ENCODE measurements at regions not wholly inside any gene's neighbourhood (a gene's known extent, or its start where the extent isn't known, plus 50 kb on each side); places are given as distances from the start of the nearest gene placed in this dataset.

DNA sequence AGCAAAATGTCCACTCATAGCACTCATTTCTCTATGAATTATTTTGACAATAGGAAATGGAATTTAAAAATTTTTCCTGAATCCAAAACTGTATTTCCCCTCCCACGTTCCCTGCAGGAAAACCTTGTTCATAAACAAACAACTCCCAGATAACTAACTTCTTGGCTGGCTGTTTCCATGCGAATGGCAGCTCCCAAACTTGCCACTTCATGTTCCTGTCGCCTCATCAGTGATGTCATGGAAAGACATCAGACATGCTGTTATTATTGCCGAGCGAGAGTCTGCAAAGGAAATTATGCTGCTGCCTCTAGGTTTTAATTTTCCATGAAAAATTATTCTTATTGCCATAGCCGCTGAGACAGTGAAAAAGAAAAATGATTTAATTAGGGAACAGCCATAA is 117.0 kb upstream of the RIOK3 start:
- TF ChIP-seq, protein P1, sequence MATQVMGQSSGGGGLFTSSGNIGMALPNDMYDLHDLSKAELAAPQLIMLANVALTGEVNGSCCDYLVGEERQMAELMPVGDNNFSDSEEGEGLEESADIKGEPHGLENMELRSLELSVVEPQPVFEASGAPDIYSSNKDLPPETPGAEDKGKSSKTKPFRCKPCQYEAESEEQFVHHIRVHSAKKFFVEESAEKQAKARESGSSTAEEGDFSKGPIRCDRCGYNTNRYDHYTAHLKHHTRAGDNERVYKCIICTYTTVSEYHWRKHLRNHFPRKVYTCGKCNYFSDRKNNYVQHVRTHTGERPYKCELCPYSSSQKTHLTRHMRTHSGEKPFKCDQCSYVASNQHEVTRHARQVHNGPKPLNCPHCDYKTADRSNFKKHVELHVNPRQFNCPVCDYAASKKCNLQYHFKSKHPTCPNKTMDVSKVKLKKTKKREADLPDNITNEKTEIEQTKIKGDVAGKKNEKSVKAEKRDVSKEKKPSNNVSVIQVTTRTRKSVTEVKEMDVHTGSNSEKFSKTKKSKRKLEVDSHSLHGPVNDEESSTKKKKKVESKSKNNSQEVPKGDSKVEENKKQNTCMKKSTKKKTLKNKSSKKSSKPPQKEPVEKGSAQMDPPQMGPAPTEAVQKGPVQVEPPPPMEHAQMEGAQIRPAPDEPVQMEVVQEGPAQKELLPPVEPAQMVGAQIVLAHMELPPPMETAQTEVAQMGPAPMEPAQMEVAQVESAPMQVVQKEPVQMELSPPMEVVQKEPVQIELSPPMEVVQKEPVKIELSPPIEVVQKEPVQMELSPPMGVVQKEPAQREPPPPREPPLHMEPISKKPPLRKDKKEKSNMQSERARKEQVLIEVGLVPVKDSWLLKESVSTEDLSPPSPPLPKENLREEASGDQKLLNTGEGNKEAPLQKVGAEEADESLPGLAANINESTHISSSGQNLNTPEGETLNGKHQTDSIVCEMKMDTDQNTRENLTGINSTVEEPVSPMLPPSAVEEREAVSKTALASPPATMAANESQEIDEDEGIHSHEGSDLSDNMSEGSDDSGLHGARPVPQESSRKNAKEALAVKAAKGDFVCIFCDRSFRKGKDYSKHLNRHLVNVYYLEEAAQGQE (IDR thresholded peaks at IDR 0.05; ENCODE audit: insufficient read depth in 1 of 2, low read depth in 2 of 2, low read length in 2 of 2), result no peak
- TF ChIP-seq TAF1 (IDR thresholded peaks at IDR 0.05; ENCODE audit: borderline replicate concordance, insufficient read depth, low read length), result no peak
- TF ChIP-seq SIN3A (IDR thresholded peaks at IDR 0.05; ENCODE audit: borderline replicate concordance, insufficient read depth, low read length), result no peak
- no peak for TF ChIP-seq FOXP2 (optimal IDR thresholded peaks at IDR 0.05; ENCODE audit: borderline replicate concordance, extremely low read depth, extremely low read length, insufficient read depth)
- no peak for TF ChIP-seq POLR2AphosphoS5 (IDR thresholded peaks at IDR 0.05; ENCODE audit: low read depth, low read length)

DNA sequence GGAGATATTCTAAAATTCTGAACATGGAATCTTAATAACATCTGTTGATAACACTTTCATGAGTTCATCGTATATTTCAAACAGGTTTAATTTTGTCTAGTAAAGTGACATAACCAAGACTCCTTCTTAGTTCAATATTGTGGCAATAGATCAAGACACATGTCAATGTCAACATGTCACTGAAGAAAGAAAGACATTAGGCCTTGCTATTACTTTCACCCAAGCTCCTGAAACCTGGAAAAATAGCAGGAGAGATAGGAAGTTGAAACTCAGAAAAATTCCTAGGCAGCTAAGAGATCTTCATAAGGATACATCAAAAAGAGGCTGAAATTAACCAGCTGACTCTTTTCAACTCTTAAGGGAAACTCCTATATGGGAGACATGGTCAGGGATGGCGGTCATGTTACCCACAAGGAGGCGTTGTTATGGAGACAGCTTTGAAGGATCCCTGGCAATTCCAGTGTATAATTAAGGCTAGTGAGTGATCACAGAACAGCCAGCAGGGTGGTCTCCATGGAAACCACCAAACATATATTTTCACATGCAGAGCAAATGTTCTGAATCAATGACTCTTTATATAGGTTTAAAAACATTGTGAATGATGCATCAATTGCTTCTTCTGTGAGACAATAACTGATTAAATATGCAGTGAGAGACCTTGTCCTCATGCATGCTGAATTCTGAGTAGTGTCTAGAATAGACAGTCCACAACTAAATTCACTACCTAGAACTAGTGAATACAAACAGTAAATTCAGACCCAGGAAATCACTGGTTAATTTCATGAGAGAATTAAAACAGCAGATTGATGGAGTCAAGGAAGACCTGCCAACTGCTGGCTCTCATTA is 115.3 kb upstream of the RIOK3 start:
- no peak for TF ChIP-seq FOXP2 (optimal IDR thresholded peaks at IDR 0.05; ENCODE audit: borderline replicate concordance, extremely low read depth, extremely low read length, insufficient read depth)
- TF ChIP-seq, protein P1 (IDR thresholded peaks at IDR 0.05; ENCODE audit: insufficient read depth in 1 of 2, low read depth in 2 of 2, low read length in 2 of 2), result no peak
- TF ChIP-seq SIN3A (IDR thresholded peaks at IDR 0.05; ENCODE audit: borderline replicate concordance, insufficient read depth, low read length), result no peak
- no peak for TF ChIP-seq TAF1 (IDR thresholded peaks at IDR 0.05; ENCODE audit: borderline replicate concordance, insufficient read depth, low read length)
- no peak for TF ChIP-seq POLR2AphosphoS5 (IDR thresholded peaks at IDR 0.05; ENCODE audit: low read depth, low read length)

DNA sequence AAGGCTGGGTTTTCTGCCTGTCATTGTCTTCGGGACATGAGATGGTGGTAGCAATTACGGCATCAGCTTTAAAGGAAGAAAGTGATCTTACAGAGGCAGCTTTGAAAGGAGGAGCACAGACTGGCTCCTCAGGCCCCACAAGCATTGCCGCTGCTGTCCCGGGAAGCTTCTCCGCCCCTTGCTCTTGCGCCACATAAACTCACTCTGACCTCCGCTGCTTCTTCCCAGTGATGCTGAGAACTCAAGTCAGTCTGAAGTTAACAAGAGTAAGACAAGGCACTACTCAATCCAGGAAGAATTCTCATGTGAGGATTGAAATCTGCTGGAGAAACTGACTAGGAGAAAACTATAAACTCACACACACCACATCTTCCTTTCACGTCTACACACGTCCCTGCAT is 112.4 kb upstream of the RIOK3 start:
- TF ChIP-seq FOXP2 (optimal IDR thresholded peaks at IDR 0.05; ENCODE audit: borderline replicate concordance, extremely low read depth, extremely low read length, insufficient read depth) (no peak), POLR2AphosphoS5 (IDR thresholded peaks at IDR 0.05; ENCODE audit: low read depth, low read length) (no peak), TAF1 (IDR thresholded peaks at IDR 0.05; ENCODE audit: borderline replicate concordance, insufficient read depth, low read length) (no peak), SIN3A (IDR thresholded peaks at IDR 0.05; ENCODE audit: borderline replicate concordance, insufficient read depth, low read length) (no peak)
- TF ChIP-seq, protein P1 (IDR thresholded peaks at IDR 0.05; ENCODE audit: insufficient read depth in 1 of 2, low read depth in 2 of 2, low read length in 2 of 2), result no peak

DNA sequence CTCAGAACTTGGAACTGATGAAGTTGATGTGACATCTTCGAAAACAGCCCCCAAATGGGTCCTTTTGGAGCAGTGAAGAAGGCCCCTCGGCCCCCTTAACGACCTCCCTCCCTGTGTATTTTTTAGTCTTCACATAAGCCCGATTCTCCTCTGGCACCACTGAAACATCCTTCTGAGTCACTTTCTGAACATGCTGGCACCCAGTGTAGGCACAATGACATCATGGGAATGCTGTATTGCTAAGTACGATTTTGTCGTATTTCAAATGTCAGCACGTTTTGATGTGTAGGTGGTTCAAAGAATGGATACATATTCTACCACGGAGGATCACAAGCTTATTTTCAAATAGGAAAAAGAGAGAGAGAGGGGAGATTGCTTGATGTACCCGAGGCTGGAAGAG is 111.7 kb upstream of the RIOK3 start:
- TF ChIP-seq, protein P1 (IDR thresholded peaks at IDR 0.05; ENCODE audit: insufficient read depth in 1 of 2, low read depth in 2 of 2, low read length in 2 of 2), result no peak
- TF ChIP-seq POLR2AphosphoS5 (IDR thresholded peaks at IDR 0.05; ENCODE audit: low read depth, low read length) (no peak), SIN3A (IDR thresholded peaks at IDR 0.05; ENCODE audit: borderline replicate concordance, insufficient read depth, low read length) (no peak), TAF1 (IDR thresholded peaks at IDR 0.05; ENCODE audit: borderline replicate concordance, insufficient read depth, low read length) (no peak), FOXP2 (optimal IDR thresholded peaks at IDR 0.05; ENCODE audit: borderline replicate concordance, extremely low read depth, extremely low read length, insufficient read depth) (no peak)

All from PFSK-1 (cell line).